HG03439 (cell line): ENCODE measurements at regions not wholly inside any gene's neighbourhood (a gene's known extent, or its start where the extent isn't known, plus 50 kb on each side); places are given as distances from the start of the nearest gene placed in this dataset.

ENCODE experiments used
- ATAC-seq: cut with Tn5 transposase; IDR thresholded peaks from one replicate; pipeline ENCODE4 v1.9.1; 2021; ENCODE audit warnings: mild to moderate bottlenecking, moderate library complexity; ENCODE audit not compliant: unreplicated experiment

DNA sequence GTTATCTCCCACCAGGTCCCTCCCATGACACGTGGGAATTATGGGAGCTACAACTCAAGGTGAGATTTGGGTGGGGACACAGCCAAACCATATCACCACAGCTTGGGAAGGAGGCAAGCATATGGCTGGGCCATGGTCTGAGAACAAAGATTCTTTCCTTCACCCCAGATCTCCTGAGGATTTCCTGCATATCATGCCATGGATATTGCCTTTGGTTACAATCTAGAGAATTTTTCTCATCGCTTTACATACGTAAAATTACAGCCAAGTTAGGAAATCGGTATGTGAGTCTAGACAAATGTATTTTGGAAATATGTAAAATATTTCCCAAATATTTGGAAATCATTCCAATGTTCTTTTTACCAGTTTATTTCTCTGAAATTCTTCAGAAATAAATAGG lies 398.3 kb downstream of the RFC3 start:
- ATAC-seq = no peak

DNA sequence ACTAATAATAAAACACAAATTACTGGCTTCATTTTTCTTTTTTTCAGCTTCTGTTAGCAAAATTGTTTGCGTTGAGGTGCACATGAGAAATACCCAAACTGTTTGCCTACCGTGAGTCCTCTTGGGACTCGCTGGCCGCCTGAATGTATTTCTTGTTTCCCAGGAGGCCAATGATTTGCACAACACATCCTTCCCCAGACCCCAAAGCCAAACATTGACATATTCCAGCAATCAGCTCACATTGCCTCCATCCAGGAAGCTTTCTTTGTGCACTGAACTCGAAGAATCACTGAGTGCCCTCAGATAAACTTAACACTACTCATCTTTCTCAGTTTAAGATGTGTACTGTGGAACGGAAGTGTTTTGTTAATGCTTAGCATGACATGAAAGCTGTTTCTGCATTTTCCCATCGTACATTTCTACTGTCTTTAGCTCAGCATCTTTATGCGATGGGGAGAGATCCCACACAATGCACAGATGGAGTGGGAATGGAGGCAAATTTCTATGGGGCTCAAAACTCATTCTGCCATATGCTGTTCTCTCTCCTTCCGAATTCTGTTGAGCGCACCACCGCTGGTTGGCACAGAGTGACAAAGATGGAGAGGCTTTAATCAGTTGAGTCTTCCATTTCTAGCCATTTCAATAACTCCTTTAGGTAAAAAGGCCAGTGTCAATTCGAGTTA lies 399.5 kb downstream of the RFC3 start:
- no peak for ATAC-seq

DNA sequence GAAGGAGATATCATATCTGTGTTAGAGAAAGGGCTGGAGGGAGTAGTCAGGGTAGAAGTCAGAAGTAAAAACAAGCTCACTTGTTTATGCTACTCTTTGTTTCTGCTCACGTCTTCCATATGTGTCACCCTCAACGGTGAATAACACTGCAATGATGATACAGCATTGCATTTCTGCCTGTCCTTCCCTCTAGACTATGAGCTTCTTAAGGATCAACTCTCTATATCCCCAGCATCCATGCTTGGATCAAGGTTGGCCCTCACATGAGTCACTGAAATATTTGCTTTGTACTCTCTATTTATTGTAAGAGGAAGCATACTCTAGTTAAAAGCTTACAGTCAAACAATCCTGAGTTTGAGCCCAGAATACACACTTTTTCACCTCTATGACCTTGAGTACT lies 406.0 kb downstream of the RFC3 start:
- no peak for ATAC-seq

GRCh38 chr13:34224877-34225276 lies 406.9 kb downstream of the RFC3 start:
- ATAC-seq = no peak

DNA sequence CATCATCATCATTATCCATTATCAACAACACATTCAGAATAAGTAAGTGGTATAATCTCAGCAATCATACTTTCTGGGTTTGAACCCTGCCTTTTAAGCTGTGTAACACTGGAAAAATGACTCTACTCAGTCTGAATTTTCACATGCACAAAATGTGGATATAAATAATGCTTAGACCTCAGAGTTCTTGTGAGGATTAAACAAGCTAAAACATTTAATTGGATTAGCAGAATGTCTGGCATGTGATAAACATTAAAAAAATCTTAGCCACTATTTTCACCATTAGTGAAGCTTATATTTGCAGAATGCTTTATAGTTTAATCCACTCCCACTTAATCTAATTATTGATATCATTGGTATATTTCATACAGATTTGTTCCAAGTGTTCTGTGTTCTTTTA lies 412.3 kb downstream of the RFC3 start:
- no peak for ATAC-seq

- ATAC-seq = no peak
Measured at GRCh38 chr13:34241332-34241731, 423.4 kb downstream of the RFC3 start.

GRCh38 chr13:34243403-34243802 lies 425.5 kb downstream of the RFC3 start:
- no peak for ATAC-seq

DNA sequence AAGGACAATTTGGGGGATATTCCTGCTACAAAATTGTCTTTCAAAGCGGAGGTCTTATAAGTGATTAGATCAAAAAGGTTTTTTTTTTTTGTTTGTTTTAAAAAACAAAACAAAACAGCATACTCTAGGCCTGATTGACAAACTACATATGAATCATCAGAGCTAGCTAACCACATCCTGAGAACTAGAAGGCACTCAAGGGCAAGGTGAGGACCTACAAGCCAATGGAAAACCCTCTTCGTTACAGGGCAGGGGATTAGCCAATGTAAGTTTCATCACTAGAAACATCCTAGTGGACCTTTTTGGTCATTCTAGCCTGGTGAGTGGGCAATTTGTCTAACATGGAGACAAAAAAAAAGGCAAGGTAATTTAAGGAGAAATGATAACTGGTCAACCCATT lies 428.6 kb downstream of the RFC3 start:
- no peak for ATAC-seq

DNA sequence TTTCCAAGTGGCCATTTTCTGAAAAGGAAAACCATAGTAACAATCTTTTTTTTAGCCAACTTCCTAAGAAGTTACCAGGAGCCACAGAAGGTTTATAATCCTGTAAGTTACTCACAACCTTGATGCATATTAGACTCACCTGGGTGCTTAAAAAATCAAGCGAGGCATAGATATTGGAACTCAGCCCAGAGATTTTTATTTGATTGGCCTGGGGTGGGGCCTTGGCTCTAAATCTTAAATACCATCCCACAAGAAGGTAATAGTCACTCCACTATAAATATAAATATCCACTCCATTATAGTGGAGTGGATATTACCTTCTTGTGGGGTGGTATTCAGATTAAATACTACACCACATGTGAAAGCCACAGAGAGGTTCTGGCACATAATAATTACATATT lies 429.6 kb downstream of the RFC3 start:
- no peak for ATAC-seq

GRCh38 chr13:34249546-34250039 lies 431.6 kb downstream of the RFC3 start:
- ATAC-seq = no peak

DNA sequence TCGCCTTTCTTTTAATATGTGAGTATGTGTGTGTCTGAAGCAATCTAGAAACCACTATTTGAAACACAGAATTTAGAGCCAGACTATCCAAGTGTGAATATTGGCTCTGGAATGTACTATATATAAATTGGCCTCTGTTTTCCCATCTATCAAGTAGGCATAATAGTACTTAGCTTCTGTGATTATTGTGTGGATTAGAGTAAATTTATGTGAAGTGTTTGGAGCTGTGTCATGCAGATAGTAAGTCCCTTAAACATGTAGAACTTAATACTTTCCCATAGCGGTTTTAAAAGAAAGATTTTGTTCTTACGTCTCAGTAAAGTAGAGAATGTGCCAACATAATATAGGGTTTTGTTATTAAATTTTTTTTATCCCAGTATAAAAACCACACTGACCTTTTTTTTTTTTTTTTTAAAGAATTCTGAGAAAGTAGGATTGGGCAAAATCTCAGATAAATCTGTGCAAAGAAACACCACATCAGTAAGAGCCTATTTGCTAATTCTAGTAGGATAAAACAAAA lies 432.3 kb downstream of the RFC3 start:
- no peak for ATAC-seq

- ATAC-seq = no peak
Measured at GRCh38 chr13:34254366-34254765, 436.4 kb downstream of the RFC3 start.

DNA sequence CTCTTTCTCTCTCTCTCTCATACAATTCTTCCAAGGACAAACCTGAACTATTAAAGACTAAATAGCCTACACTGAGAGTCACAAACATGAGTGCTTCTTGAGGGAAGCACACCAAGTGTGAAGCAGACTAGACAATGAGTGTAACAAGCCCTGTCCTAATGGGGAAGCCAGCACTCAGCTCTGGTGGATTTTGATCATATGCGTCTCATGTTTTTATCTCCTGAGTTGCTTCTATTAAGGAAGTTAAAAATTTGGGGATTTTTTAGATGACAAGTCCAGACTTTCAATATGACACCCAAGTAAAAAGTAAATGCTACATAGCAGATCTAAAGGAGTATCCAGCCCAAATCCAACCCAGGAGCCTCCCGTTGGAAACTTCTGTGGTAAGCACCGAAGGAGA lies 437.8 kb downstream of the RFC3 start:
- no peak for ATAC-seq

- ATAC-seq = no peak
Measured at GRCh38 chr13:34256236-34256635, 438.3 kb downstream of the RFC3 start.

DNA sequence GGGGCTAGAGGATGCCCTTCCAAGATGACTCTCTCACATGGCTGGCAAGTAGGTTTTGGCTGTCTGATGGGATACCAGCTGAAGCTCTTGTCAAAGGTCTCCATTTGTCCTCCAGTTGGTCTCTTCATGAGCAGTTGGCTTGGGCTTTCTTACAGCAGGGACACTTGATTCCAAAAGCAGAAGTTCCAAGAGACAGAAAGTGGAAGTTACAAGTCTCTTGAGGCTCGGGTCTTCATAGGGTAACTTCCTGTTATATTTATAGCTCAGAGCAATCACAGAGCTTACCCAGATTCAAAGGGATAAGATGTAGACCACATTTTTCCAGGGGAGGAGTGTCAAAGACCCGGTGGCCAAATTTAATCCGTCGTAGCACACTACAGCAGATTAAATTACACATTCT lies 440.0 kb downstream of the RFC3 start:
- ATAC-seq = no peak

DNA sequence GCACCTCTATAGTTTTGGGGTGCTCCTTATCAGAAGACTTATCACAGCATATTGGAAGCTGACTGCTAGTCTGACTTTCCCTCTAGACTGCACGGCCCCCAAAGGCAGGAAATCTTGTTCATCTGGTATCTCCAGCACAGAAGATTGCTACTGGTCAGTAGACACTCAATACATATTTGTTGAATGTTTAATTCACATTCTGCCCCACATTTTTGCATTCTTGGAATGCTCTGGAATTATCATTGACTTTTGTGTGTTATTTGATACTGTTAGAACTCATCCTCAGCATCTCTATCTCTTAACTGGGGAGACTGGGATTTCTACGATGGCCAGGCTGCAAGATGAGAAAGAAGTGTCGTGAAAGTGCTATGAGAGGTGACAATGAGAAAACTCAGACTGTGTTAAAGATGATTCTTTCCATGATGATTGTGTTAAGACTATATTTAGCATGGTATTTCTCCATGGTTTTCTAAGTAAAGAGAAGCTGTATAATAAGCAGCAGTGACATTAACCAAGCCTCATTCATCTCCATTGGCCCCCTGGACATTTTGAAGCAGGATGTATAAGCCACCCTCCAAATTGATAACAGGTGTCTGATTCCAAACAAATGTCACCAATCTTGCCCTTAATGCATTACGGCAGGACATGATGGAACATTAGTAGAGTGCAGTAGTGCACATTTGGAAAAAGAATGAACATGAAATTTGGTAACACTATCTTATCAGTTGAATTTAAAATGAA lies 440.9 kb downstream of the RFC3 start:
- ATAC-seq = no peak

DNA sequence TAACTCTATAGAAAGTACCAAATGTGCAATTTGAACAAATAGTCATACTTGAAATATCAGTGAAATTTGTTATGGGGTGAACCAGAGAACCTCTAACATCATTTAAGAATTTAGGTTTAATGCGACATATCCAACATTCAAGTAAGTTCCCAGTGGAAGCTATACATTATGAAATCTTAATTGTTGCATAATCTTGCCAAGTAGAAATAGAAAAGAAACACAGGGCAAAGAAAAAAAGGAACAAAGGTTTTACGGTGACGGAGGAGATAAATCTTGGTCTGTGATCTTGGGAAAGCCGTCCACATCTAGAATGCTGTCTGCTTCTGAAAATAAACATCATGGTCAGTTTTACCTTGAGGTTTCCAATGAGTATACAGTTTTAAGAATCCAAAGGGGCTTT lies 445.7 kb downstream of the RFC3 start:
- no peak for ATAC-seq

- no peak for ATAC-seq
Measured at GRCh38 chr13:34265046-34265679, 447.2 kb downstream of the RFC3 start.

- ATAC-seq = no peak
Measured at GRCh38 chr13:34276764-34277163, 458.8 kb downstream of the RFC3 start.

- no peak for ATAC-seq
Measured at GRCh38 chr13:34277936-34278335, 460.0 kb downstream of the RFC3 start.

GRCh38 chr13:34278780-34279179 lies 460.8 kb downstream of the RFC3 start:
- ATAC-seq = no peak

DNA sequence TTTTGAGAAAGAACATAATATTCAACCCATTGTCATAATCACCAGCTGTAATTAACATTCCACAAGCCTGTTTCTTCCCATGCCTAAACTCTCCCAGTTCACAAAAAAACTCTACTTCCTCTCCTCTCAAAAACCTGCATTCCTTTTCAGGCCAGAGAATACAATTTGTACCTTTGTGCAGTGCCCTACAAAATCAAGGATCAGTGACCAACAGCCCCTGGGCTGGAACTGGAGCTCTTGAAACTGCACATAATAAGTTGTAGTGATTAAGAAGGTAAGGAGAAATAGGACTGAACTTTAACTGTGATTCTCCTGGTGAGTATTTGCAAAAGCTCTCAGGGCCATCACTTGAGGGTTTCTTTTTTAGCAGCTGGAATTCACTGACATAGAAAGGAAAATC lies 472.7 kb downstream of the RFC3 start:
- no peak for ATAC-seq
